ENCODE measurements at regions not wholly inside any gene's neighbourhood (a gene's known extent, or its start where the extent isn't known, plus 50 kb on each side); places are given as distances from the start of the nearest gene placed in this dataset.

- Histone ChIP-seq H3K4me1 (ENCODE audit: control insufficient read depth, extremely low read depth, insufficient read depth, low read length) (no peaks in the 10 kb centered on the region), H3K4me3 (ENCODE audit: control insufficient read depth in 2 of 3, extremely low read depth in 1 of 3, insufficient read depth in 2 of 3, low read depth in 1 of 3, low read length in 3 of 3) (no peak overlapping the region), H3K9me3 (ENCODE audit: control insufficient read depth, low read depth, low read length) (no peaks in the 10 kb centered on the region), H3K4me2 (ENCODE audit: control insufficient read depth, extremely low read depth, insufficient read depth, low read depth, low read length) (no peak overlapping the region), H3K27me3 (ENCODE audit: control insufficient read depth, extremely low read depth, insufficient read depth, low read length) (no peaks in the 10 kb centered on the region), H3K9me1 (ENCODE audit: control insufficient read depth, extremely low read depth, insufficient read depth, low read length) (no peaks in the 10 kb centered on the region), H3K79me2 (ENCODE audit: control insufficient read depth, insufficient read depth, low read length) (no peaks in the 10 kb centered on the region), H3K9ac (ENCODE audit: control insufficient read depth, extremely low read depth, insufficient read depth, low read length) (no peak overlapping the region), H3K36me3 (ENCODE audit: control insufficient read depth in 2 of 2, extremely low read depth in 1 of 2, insufficient read depth in 2 of 2, low read length in 2 of 2) (no peaks in the 10 kb centered on the region), H3K27ac (ENCODE audit: control insufficient read depth, insufficient read depth, low read length) (no peak overlapping the region), H4K20me1 (ENCODE audit: control insufficient read depth, extremely low read depth, insufficient read depth, low read length) (no peaks in the 10 kb centered on the region), H2AFZ (ENCODE audit: control insufficient read depth, low read length) (no peak overlapping the region)
- DNase-seq (ENCODE audit: low read depth, low spot score) (no peak), FAIRE-seq (no peak)
- TF ChIP-seq CTCF (optimal IDR thresholded peaks at IDR 0.05 in 1 of 3, IDR thresholded peaks at IDR 0.05 in 1 of 3, conservative IDR thresholded peaks at IDR 0.05 in 1 of 3; ENCODE audit: extremely low read depth in 1 of 3, insufficient read depth in 2 of 3, low read length in 3 of 3) (no peak), EZH2 (IDR thresholded peaks at IDR 0.05; ENCODE audit: low read length) (no peak)
- dilution Hi-C loops (cut with MboI; ENCODE audit: extremely low pct_ligation_motif_present, low sequenced_read_pairs) = no loop called here
Observed at GRCh38 chr9:7481570-7481969, 318.0 kb downstream of the DMAC1 start.

GRCh38 chr9:7479300-7479699 is 320.3 kb downstream of the DMAC1 start:
- no peak overlapping the region for H3K4me2 ChIP-seq (ENCODE audit: control insufficient read depth, extremely low read depth, insufficient read depth, low read depth, low read length)
- no peaks in the 10 kb centered on the region for H3K9me3 ChIP-seq (ENCODE audit: control insufficient read depth, low read depth, low read length)
- no peak overlapping the region for H2AFZ ChIP-seq (ENCODE audit: control insufficient read depth, low read length)
- H3K9ac ChIP-seq (ENCODE audit: control insufficient read depth, extremely low read depth, insufficient read depth, low read length) = no peak overlapping the region
- H3K4me3 ChIP-seq (ENCODE audit: control insufficient read depth in 2 of 3, extremely low read depth in 1 of 3, insufficient read depth in 2 of 3, low read depth in 1 of 3, low read length in 3 of 3) = no peak overlapping the region
- H3K79me2 ChIP-seq (ENCODE audit: control insufficient read depth, insufficient read depth, low read length) = no peaks in the 10 kb centered on the region
- H3K27ac ChIP-seq (ENCODE audit: control insufficient read depth, insufficient read depth, low read length) = no peak overlapping the region
- H3K9me1 ChIP-seq (ENCODE audit: control insufficient read depth, extremely low read depth, insufficient read depth, low read length) = no peaks in the 10 kb centered on the region
- FAIRE-seq (no peak), DNase-seq (ENCODE audit: low read depth, low spot score) (no peak)
- TF ChIP-seq EZH2 (IDR thresholded peaks at IDR 0.05; ENCODE audit: low read length) (no peak), CTCF (optimal IDR thresholded peaks at IDR 0.05 in 1 of 3, IDR thresholded peaks at IDR 0.05 in 1 of 3, conservative IDR thresholded peaks at IDR 0.05 in 1 of 3; ENCODE audit: extremely low read depth in 1 of 3, insufficient read depth in 2 of 3, low read length in 3 of 3) (no peak)
- dilution Hi-C loops (cut with MboI; ENCODE audit: extremely low pct_ligation_motif_present, low sequenced_read_pairs) = no loop called here
- no peaks in the 10 kb centered on the region for H4K20me1 ChIP-seq (ENCODE audit: control insufficient read depth, extremely low read depth, insufficient read depth, low read length)
- no peaks in the 10 kb centered on the region for H3K4me1 ChIP-seq (ENCODE audit: control insufficient read depth, extremely low read depth, insufficient read depth, low read length)
- no peaks in the 10 kb centered on the region for H3K36me3 ChIP-seq (ENCODE audit: control insufficient read depth in 2 of 2, extremely low read depth in 1 of 2, insufficient read depth in 2 of 2, low read length in 2 of 2)
- H3K27me3 ChIP-seq (ENCODE audit: control insufficient read depth, extremely low read depth, insufficient read depth, low read length) = no peaks in the 10 kb centered on the region

Data from keratinocyte (primary cell).